HG03097 (cell line): ENCODE measurements at regions not wholly inside any gene's neighbourhood (a gene's known extent, or its start where the extent isn't known, plus 50 kb on each side); places are given as distances from the start of the nearest gene placed in this dataset.

Experiments used
- ATAC-seq: cut with Tn5 transposase; IDR thresholded peaks from one replicate; pipeline ENCODE4 v1.9.1; 2021; ENCODE audit not compliant: unreplicated experiment, low FRiP score

GRCh38 chr11:45371251-45372115 lies 85.3 kb upstream of the SYT13 start:
- no peak for ATAC-seq

- ATAC-seq, result no peak
Measured at GRCh38 chr11:45369313-45369712, 83.2 kb upstream of the SYT13 start.

GRCh38 chr11:45368697-45369096 lies 82.6 kb upstream of the SYT13 start:
- no peak for ATAC-seq

- ATAC-seq, result no peak
Measured at GRCh38 chr11:45366619-45367190, 80.6 kb upstream of the SYT13 start.

- ATAC-seq, result no peak
Measured at GRCh38 chr11:45365961-45366618, 79.9 kb upstream of the SYT13 start.

- no peak for ATAC-seq
Measured at GRCh38 chr11:45362636-45363035, 76.5 kb upstream of the SYT13 start.

- ATAC-seq, result no peak
Measured at GRCh38 chr11:45361551-45361950, 75.4 kb upstream of the SYT13 start.

- ATAC-seq, result no peak
Measured at GRCh38 chr11:45355706-45356041, 69.5 kb upstream of the SYT13 start.

GRCh38 chr11:45354976-45355705 lies 69.0 kb upstream of the SYT13 start:
- ATAC-seq, result peak; percentile 79

- no peak for ATAC-seq
Measured at GRCh38 chr11:45348729-45349128, 62.6 kb upstream of the SYT13 start.

- no peak for ATAC-seq
Measured at GRCh38 chr11:45347348-45348082, 61.4 kb upstream of the SYT13 start.

GRCh38 chr11:45345491-45345890 lies 59.4 kb upstream of the SYT13 start:
- no peak for ATAC-seq

GRCh38 chr11:45344028-45344427 lies 57.9 kb upstream of the SYT13 start:
- no peak for ATAC-seq

- no peak for ATAC-seq
Measured at GRCh38 chr11:45343444-45343843, 57.3 kb upstream of the SYT13 start.

GRCh38 chr11:45341372-45341771 lies 55.2 kb upstream of the SYT13 start:
- ATAC-seq, result no peak

- ATAC-seq, result peak; percentile 82
Measured at GRCh38 chr11:45339729-45340519, 53.8 kb upstream of the SYT13 start.

- no peak for ATAC-seq
Measured at GRCh38 chr11:45337583-45338360, 51.6 kb upstream of the SYT13 start.

GRCh38 chr11:45336136-45336535 lies 50.0 kb upstream of the SYT13 start:
- no peak for ATAC-seq
